ENCODE measurements at regions not wholly inside any gene's neighbourhood (a gene's known extent, or its start where the extent isn't known, plus 50 kb on each side); places are given as distances from the start of the nearest gene placed in this dataset.

GRCh38 chr2:51697095-51697494 is 665.2 kb upstream of the NRXN1 start:
- H3K27ac ChIP-seq (ENCODE audit: low read length): no peak overlapping the region
- no peaks in the 10 kb centered on the region for H3K9me3 ChIP-seq (replicated peaks; ENCODE audit: control insufficient read depth, low read depth, low read length)
- DNase-seq: no peak
- no peak overlapping the region for H3K4me3 ChIP-seq (ENCODE audit: low read length)
- H3K27me3 ChIP-seq (ENCODE audit: control insufficient read depth, insufficient read depth, low read length): no peaks in the 10 kb centered on the region
- 60% methylated on average over 1 of the region's 5 CpGs for WGBS (ENCODE audit: insufficient coverage)
- H3K36me3 ChIP-seq (ENCODE audit: control insufficient read depth, insufficient read depth, low read length): no peaks in the 10 kb centered on the region
- H3K4me1 ChIP-seq (ENCODE audit: control insufficient read depth, insufficient read depth, low read length): no peaks in the 10 kb centered on the region

GRCh38 chr2:51695531-51695930 is 663.6 kb upstream of the NRXN1 start:
- H3K4me1 ChIP-seq (ENCODE audit: control insufficient read depth, insufficient read depth, low read length): no peaks in the 10 kb centered on the region
- H3K27me3 ChIP-seq (ENCODE audit: control insufficient read depth, insufficient read depth, low read length): no peaks in the 10 kb centered on the region
- WGBS (ENCODE audit: insufficient coverage): no CpG with 5 or more reads among the region's 1 CpG
- H3K4me3 ChIP-seq (ENCODE audit: low read length): no peak overlapping the region
- peak; percentile 11 for DNase-seq
- H3K36me3 ChIP-seq (ENCODE audit: control insufficient read depth, insufficient read depth, low read length): no peaks in the 10 kb centered on the region
- no peaks in the 10 kb centered on the region for H3K9me3 ChIP-seq (replicated peaks; ENCODE audit: control insufficient read depth, low read depth, low read length)
- H3K27ac ChIP-seq (ENCODE audit: low read length): no peak overlapping the region

- WGBS (ENCODE audit: insufficient coverage): no CpG with 5 or more reads among the region's 1 CpG
- H3K27me3 ChIP-seq (ENCODE audit: control insufficient read depth, insufficient read depth, low read length): no peaks in the 10 kb centered on the region
- H3K27ac ChIP-seq (ENCODE audit: low read length): no peak overlapping the region
- DNase-seq: peak; percentile 9
- H3K9me3 ChIP-seq (replicated peaks; ENCODE audit: control insufficient read depth, low read depth, low read length): no peaks in the 10 kb centered on the region
- H3K36me3 ChIP-seq (ENCODE audit: control insufficient read depth, insufficient read depth, low read length): no peaks in the 10 kb centered on the region
- no peaks in the 10 kb centered on the region for H3K4me1 ChIP-seq (ENCODE audit: control insufficient read depth, insufficient read depth, low read length)
- no peak overlapping the region for H3K4me3 ChIP-seq (ENCODE audit: low read length)
Measured at GRCh38 chr2:51693640-51694039, 661.7 kb upstream of the NRXN1 start.

GRCh38 chr2:51681854-51682253 is 649.9 kb upstream of the NRXN1 start:
- H3K27me3 ChIP-seq (ENCODE audit: control insufficient read depth, insufficient read depth, low read length): no peaks in the 10 kb centered on the region
- H3K27ac ChIP-seq (ENCODE audit: low read length): no peak overlapping the region
- H3K36me3 ChIP-seq (ENCODE audit: control insufficient read depth, insufficient read depth, low read length): no peaks in the 10 kb centered on the region
- no peaks in the 10 kb centered on the region for H3K9me3 ChIP-seq (replicated peaks; ENCODE audit: control insufficient read depth, low read depth, low read length)
- no peak for DNase-seq
- no peaks in the 10 kb centered on the region for H3K4me1 ChIP-seq (ENCODE audit: control insufficient read depth, insufficient read depth, low read length)
- WGBS (ENCODE audit: insufficient coverage): no CpG with 5 or more reads among the region's 2 CpGs
- no peak overlapping the region for H3K4me3 ChIP-seq (ENCODE audit: low read length)

GRCh38 chr2:51673628-51674027 is 641.7 kb upstream of the NRXN1 start:
- Histone ChIP-seq H3K4me3 (ENCODE audit: low read length) (no peak overlapping the region), H3K27me3 (ENCODE audit: control insufficient read depth, insufficient read depth, low read length) (no peaks in the 10 kb centered on the region), H3K9me3 (replicated peaks; ENCODE audit: control insufficient read depth, low read depth, low read length) (no peaks in the 10 kb centered on the region), H3K27ac (ENCODE audit: low read length) (no peak overlapping the region), H3K4me1 (ENCODE audit: control insufficient read depth, insufficient read depth, low read length) (no peaks in the 10 kb centered on the region), H3K36me3 (ENCODE audit: control insufficient read depth, insufficient read depth, low read length) (no peaks in the 10 kb centered on the region)
- no CpG with 5 or more reads among the region's 2 CpGs for WGBS (ENCODE audit: insufficient coverage)
- DNase-seq: no peak

GRCh38 chr2:51667679-51668078 is 635.7 kb upstream of the NRXN1 start:
- DNase-seq: peak; percentile 85
- no peak overlapping the region for H3K27ac ChIP-seq (ENCODE audit: low read length)
- no CpG with 5 or more reads among the region's 1 CpG for WGBS (ENCODE audit: insufficient coverage)
- no peaks in the 10 kb centered on the region for H3K9me3 ChIP-seq (replicated peaks; ENCODE audit: control insufficient read depth, low read depth, low read length)
- no peaks in the 10 kb centered on the region for H3K27me3 ChIP-seq (ENCODE audit: control insufficient read depth, insufficient read depth, low read length)
- H3K4me1 ChIP-seq (ENCODE audit: control insufficient read depth, insufficient read depth, low read length): no peaks in the 10 kb centered on the region
- H3K4me3 ChIP-seq (ENCODE audit: low read length): no peak overlapping the region
- no peaks in the 10 kb centered on the region for H3K36me3 ChIP-seq (ENCODE audit: control insufficient read depth, insufficient read depth, low read length)

- Histone ChIP-seq H3K27ac (ENCODE audit: low read length) (no peak overlapping the region), H3K27me3 (ENCODE audit: control insufficient read depth, insufficient read depth, low read length) (no peaks in the 10 kb centered on the region), H3K4me3 (ENCODE audit: low read length) (no peak overlapping the region), H3K36me3 (ENCODE audit: control insufficient read depth, insufficient read depth, low read length) (no peaks in the 10 kb centered on the region), H3K4me1 (ENCODE audit: control insufficient read depth, insufficient read depth, low read length) (no peaks in the 10 kb centered on the region), H3K9me3 (replicated peaks; ENCODE audit: control insufficient read depth, low read depth, low read length) (no peaks in the 10 kb centered on the region)
- no peak for DNase-seq
- 83% methylated on average over 2 of the region's 5 CpGs for WGBS (ENCODE audit: insufficient coverage)
Measured at GRCh38 chr2:51662187-51662586, 630.3 kb upstream of the NRXN1 start.

- Histone ChIP-seq H3K4me1 (ENCODE audit: control insufficient read depth, insufficient read depth, low read length) (no peaks in the 10 kb centered on the region), H3K4me3 (ENCODE audit: low read length) (no peak overlapping the region), H3K27ac (ENCODE audit: low read length) (no peak overlapping the region), H3K36me3 (ENCODE audit: control insufficient read depth, insufficient read depth, low read length) (no peaks in the 10 kb centered on the region), H3K9me3 (replicated peaks; ENCODE audit: control insufficient read depth, low read depth, low read length) (no peaks in the 10 kb centered on the region), H3K27me3 (ENCODE audit: control insufficient read depth, insufficient read depth, low read length) (no peaks in the 10 kb centered on the region)
- 100% methylated on average over 1 of the region's 4 CpGs for WGBS (ENCODE audit: insufficient coverage)
- no peak for DNase-seq
Measured at GRCh38 chr2:51657849-51658248, 625.9 kb upstream of the NRXN1 start.

- no peak overlapping the region for H3K4me3 ChIP-seq (ENCODE audit: low read length)
- no peaks in the 10 kb centered on the region for H3K4me1 ChIP-seq (ENCODE audit: control insufficient read depth, insufficient read depth, low read length)
- no peak overlapping the region for H3K27ac ChIP-seq (ENCODE audit: low read length)
- H3K27me3 ChIP-seq (ENCODE audit: control insufficient read depth, insufficient read depth, low read length): no peaks in the 10 kb centered on the region
- DNase-seq: no peak
- H3K36me3 ChIP-seq (ENCODE audit: control insufficient read depth, insufficient read depth, low read length): no peaks in the 10 kb centered on the region
- H3K9me3 ChIP-seq (replicated peaks; ENCODE audit: control insufficient read depth, low read depth, low read length): no peaks in the 10 kb centered on the region
Measured at GRCh38 chr2:51650769-51651168, 618.8 kb upstream of the NRXN1 start.

GRCh38 chr2:51649366-51649765 is 617.4 kb upstream of the NRXN1 start:
- Histone ChIP-seq H3K9me3 (replicated peaks; ENCODE audit: control insufficient read depth, low read depth, low read length) (no peaks in the 10 kb centered on the region), H3K4me3 (ENCODE audit: low read length) (no peak overlapping the region)
- DNase-seq: peak; percentile 49

GRCh38 chr2:51638811-51639210 is 606.9 kb upstream of the NRXN1 start:
- no peaks in the 10 kb centered on the region for H3K27me3 ChIP-seq (ENCODE audit: control insufficient read depth, insufficient read depth, low read length)
- no peak for DNase-seq
- H3K4me1 ChIP-seq (ENCODE audit: control insufficient read depth, insufficient read depth, low read length): no peaks in the 10 kb centered on the region
- H3K36me3 ChIP-seq (ENCODE audit: control insufficient read depth, insufficient read depth, low read length): no peaks in the 10 kb centered on the region
- H3K27ac ChIP-seq (ENCODE audit: low read length): no peak overlapping the region
- H3K4me3 ChIP-seq (ENCODE audit: low read length): no peak overlapping the region
- H3K9me3 ChIP-seq (replicated peaks; ENCODE audit: control insufficient read depth, low read depth, low read length): no peaks in the 10 kb centered on the region
- no CpG with 5 or more reads among the region's 4 CpGs for WGBS (ENCODE audit: insufficient coverage)

More at GRCh38 chr2:51649366-51649765, 617.4 kb upstream of the NRXN1 start:
- Histone ChIP-seq H3K27ac (ENCODE audit: low read length) (no peak overlapping the region), H3K36me3 (ENCODE audit: control insufficient read depth, insufficient read depth, low read length) (no peaks in the 10 kb centered on the region), H3K4me1 (ENCODE audit: control insufficient read depth, insufficient read depth, low read length) (no peaks in the 10 kb centered on the region), H3K27me3 (ENCODE audit: control insufficient read depth, insufficient read depth, low read length) (no peaks in the 10 kb centered on the region)
- no CpG with 5 or more reads among the region's 1 CpG for WGBS (ENCODE audit: insufficient coverage)

All from muscle of leg (tissue), 3 donors.